HG02759 (cell line): ENCODE measurements at regions not wholly inside any gene's neighbourhood (a gene's known extent, or its start where the extent isn't known, plus 50 kb on each side); places are given as distances from the start of the nearest gene placed in this dataset.

Source experiments
- ATAC-seq: cut with Tn5 transposase; IDR thresholded peaks from one replicate; pipeline ENCODE4 v1.9.1; 2021; ENCODE audit warnings: mild to moderate bottlenecking, moderate library complexity; ENCODE audit not compliant: unreplicated experiment

DNA sequence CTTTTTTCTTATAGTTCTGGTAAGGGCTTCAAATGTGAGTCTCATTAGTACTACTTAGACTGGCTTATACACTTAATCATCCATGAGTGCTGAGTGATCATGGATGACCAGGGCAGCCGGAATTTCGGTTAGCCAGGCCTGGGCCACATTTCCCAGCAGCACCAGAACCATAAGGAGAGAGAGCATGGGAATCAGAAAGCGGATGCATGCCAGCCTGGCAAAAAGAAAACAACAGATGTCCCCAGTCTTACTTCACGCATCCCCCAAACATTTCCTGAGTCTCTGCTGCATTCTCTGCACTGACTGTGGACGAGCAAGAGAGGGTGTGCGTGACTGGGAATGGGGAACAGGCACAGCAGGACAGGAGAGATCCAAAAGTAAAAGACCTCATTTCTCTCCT lies 371.1 kb upstream of the ZNF608 start:
- no peak for ATAC-seq

DNA sequence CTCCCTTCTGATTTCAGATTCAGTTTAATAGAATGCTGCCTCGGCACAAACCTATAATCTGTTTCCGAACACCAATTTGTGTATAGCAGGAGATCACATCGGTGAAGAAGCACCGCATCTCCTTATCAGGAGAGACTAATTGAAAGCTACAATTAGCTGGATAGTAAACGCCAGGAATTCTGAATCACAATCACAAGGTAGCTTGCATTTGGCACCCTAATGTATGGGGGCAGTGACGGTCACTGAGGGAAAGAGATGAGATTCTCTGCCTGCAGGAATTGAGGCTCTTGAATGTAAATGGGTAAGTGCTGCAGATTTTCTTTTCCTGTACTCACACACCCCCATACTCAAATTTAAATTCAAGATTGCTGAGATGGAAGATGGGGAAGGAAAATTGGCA lies 373.6 kb upstream of the ZNF608 start:
- no peak for ATAC-seq

DNA sequence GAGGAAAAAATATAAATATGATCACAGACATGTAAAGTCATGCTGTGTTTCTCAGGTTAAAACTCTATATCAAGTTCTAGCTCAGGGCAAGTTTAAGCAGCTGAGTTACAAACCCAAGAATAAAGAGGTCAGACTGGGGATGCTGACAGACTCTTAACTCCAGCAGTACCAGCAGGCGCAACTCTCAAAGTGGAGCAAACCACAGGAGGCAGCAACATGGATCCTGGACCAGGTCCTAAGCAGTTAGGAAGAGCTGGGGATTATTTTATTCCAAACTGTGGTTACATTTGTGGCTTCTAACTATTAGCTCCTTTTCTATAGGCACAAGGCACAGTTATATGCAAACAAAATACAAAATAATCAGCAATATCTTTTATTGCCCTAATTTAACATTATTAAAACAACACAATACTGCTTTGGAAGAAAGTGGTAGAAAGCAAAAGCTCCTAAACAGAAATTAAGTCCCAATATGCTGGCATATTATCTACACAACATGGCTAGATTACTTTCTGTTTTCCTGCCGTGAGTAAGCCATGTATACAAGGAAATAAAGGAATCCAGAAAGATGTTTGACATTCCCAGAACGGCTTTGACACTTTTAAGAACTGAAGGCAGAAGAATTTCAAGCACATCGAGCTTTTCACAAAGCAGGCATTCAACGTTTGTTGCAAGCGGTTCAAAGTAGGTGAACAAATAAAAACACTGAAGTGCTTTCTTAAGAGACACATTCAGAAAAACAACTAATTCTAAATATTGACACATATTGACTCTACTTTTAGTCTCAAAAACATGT lies 378.8 kb upstream of the ZNF608 start:
- ATAC-seq, result no peak

DNA sequence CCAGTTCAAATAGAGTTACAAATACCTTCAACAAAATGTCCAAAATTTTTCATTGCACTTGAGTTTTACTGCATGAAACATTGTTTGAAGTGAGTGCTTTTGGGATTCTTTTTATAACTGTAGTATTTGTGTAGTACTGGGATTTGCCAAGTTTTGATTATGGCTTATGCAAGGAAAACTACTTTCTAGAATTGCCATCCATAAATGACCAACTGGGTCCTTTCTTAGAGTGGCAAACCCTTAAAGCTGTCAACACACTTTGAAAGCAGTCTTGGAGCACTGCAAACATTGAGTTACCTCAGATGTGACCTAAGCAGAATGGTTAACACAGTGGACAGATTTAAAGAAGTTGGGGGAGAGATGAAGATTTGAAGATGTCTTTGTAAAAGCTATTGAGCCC lies 379.6 kb upstream of the ZNF608 start:
- no peak for ATAC-seq

DNA sequence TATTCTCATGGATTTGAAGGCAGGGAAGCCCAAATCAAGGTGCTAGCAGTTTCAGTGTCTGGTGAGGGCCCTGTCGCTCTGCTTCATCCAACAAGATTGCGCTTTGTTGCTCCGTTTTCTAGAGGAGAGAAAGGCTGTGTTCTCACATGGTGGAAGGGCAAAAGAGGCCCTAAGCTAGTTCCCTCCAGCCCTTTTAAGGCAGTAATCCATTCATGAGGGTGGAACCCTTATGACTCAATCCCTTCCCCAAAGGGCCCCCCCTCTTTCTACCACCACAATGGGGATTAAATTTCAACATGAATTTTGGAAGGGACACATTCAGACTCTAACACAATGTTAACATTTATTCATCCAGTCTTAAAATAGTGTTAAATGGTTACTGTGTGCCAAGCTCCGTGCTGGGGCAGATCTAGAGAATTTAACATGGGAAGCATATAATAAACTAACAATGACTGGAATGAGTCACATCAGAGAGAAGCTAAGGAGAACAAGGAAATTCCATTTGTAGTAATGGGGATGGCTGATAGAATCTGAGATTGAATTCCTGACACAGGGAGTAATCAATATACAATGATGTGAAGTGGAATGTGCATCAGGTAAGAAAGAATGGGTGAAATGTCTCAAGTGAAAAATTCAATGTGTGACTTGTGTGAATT lies 382.8 kb upstream of the ZNF608 start:
- no peak for ATAC-seq

DNA sequence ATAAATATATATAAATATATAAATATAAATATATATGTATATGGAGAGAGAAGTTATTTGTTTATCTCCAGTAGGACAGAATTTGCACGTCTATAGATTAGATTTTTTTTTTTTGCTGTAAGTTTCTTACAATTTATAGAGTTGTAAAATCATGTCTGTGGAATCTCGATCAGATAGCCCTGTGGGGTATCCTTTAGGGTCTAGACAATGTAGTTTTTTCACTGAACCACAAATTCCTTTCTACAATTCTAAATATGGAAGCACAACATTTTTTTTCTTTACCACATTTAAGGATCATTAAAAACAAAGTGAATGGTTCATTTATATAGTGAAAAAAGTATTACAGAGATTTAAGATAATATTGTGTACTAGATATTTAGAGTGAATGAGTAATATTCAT lies 384.2 kb upstream of the ZNF608 start:
- no peak for ATAC-seq

DNA sequence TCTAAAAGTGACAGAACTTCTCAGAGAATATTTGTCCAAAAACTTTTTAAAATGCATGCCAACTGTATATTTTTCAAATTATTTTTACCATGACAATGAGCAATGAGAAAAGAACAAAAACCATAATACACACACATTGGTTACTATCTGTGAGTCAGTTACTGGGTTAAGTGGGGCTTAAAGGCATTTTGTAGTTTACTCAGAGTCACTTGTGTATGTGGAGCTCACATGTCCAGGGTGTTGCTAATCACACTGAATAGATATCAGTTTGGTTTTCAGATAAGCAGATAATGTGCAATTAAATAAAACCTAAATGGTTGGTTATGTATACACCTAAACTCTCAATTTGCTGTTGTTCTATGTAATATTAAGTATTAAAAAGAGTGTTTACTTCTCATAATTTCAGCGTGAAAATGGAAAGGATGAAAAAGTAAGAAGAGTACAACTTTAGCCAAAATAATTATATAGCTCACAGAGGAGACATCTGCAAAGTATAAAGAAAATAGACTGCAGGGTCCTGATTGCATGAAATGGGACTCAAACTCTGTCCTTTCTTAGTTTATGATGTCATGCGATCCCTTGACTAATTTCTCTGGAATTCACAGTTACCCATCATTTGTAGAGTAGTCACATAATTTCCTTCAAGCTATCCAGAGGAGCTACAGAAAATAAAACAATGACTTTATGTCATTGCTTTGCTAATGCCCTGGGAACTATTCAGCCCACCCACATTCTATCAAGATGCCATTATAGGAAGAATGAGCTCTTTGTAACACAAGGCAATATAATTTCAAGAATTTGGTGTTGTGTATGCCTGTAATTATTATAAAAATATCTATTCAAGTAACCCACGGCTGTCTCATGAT lies 388.0 kb upstream of the ZNF608 start:
- ATAC-seq, result no peak

DNA sequence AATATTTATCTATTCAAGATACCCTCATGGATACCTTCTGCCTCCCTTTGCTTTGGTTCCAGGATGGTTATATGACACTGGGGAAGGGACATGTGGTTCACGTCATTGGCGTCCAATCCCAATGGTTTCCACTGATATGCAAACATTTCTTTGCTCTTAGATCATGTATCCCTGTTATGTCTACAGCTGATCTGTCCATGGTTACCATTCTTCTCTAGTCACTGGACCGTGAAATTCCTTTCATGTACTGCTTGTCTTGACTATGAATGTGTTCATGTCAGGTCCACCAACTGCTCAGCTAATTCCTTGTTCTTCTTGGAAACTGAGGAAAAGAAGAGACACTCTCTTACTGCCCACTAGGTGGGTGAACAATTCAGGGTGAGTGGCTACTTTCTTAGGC lies 391.1 kb upstream of the ZNF608 start:
- no peak for ATAC-seq

DNA sequence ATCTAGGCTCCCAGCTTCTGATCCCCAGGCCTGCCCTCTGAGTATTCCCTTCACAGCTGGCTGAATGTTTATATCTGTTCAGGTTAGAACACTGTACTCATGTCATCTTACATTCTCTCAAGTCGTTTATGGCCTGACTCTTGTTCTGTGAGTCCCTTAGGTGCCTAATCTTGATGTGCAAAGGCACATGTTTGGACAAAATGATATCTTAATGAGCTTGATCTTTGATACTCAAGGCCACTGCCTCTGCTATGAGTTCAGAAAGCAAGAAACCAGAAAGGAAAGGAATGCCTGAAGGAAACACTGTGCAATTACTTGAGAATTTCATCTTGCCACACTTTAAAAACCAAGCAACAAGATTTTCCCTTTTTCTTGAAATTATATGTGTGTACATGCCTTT lies 391.8 kb upstream of the ZNF608 start:
- ATAC-seq, result no peak

DNA sequence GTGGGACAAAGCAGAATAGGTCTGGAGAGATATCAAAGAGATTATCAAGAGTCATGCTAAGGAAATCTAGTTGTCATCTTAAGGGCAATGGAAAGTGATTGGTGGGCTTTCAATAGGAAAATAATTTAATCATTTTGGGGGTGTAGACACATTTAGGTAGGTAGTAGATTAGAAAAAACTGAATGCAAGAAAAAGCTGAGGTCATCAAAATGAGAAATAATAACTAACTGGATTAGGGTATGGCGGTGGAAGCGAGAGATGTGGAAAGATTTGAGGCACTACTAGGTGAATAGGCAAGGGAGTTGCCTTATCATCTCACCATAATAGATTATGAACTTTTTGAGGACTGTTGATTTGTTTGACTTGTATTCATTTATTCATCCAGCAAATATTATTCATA lies 393.2 kb upstream of the ZNF608 start:
- ATAC-seq, result no peak

DNA sequence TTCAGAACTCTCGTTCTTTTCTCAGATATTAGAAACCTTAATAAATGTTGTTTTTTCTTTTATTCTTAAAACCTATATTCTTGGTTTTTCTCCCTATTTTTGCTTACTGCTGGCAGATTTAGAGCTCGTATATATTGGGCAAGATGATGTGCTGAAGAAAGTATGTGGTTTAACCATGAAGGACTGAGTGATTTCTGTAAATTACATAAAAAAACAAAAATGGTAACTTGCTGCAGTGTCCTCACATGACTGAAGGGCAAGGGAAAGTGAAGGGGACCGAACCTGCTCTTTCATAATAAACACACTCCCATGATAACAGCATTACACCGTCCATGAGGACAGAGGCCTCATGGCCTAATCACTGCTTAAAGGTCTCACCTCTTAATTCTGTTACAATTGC lies 393.8 kb upstream of the ZNF608 start:
- no peak for ATAC-seq

DNA sequence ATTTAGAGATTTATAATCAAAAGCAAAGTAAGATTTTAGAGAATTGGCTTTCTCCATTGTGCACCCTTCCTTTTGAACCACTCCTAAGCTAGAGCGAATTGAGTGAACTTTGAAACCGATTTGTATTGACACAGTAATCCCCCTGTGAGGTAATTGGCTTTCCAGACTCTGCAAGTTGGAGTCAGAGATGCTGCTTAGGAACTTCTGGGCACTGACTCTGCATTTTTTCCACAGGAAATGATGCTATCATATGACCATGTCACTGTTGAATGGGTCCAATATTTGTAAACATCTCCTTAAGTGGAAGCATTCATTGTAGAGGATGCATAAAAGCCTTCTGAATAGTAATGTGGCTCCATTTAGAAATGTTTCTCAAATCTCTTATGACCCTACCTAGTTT lies 394.4 kb upstream of the ZNF608 start:
- ATAC-seq, result no peak

DNA sequence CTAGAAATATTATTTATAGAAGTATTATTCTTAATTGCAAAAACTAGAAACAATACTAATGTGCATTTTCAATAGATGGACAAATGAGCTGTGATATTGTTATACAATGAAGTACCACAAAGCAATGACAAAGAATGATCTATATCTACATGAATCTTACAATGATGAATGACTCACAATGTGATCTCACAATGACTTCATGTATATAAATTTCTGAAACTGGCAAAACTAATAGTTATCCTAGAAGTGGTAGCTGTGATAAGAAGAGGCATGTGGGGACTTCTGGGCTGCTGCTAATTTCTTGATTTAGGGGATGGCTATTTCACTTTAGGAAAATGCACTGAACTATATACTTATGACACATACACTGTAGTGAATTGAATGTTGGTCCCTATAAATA lies 396.0 kb upstream of the ZNF608 start:
- ATAC-seq, result peak; percentile 71

DNA sequence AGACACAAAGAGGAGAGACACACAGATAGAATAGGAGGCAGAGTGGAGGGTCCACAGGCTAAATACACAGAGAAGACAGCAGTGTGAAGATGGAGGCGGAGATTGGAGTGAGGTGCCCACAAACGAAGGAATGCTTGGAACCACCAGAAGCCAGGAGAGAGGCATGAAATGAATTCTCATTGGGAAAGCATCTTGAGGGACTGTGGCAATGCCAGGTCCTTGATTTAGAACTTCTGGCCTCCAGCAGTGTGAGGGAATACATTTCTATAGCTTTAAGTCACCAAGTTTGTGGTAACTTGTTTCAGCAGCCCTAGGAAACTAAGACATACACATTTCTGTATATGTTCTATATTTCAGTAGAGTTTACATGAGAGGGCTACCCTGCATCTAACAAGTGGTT lies 396.6 kb upstream of the ZNF608 start:
- no peak for ATAC-seq

DNA sequence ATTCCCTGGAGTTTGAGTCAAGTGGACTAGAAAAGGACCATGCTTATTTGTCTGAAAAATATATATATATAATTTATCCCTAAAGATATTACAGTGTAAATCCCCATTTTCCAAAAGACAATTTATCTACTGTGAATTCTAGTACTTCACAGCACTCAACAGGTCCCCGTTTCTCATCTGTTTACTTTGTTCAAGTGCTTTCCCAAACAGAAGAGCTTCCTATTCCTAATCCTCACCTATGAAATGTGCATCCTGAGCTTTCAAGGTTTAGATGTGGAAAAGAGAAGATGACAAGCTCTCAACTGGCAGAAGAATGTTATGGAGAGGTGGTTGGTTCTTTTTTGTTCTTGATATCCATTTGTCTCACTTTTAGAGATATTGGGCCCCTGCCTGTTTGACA lies 401.6 kb upstream of the ZNF608 start:
- ATAC-seq, result no peak

DNA sequence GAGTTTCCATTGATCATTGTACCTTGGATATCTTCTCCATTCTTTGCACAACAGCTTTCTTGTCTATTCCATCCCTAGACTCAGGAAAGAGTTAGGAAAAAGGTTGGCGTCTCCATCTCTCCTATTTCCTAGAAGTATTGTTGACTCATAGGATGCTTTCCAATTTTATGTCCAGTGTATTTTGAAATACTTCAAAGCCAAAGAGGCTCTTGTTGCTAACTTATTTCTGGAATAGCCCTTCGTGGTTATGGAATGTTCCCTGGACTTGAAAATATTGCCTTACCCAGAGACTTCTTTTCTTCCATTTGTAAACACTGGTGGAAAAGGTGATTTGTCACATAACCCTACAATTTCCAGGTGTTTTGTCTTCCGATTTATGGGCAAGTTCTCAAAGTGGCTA lies 402.3 kb upstream of the ZNF608 start:
- no peak for ATAC-seq

DNA sequence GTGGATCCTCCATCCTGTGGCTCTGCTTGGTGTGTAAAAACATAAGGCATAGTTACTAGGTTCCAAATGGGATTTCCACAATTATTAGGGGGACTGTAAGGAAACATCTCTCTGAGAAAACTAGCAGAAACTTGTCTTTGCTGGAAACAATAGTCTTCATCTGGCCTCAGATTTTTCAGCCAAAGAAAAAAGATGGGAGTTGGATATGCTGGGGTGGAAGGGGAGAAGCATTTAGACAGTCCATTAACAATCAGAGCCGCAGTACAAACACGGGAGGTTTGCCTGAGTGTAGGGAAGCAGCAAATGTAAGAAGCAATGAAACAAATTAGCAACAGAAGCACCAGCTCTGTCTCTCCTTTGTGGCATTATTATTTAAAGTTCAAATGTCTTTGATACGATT lies 402.7 kb upstream of the ZNF608 start:
- ATAC-seq, result no peak

DNA sequence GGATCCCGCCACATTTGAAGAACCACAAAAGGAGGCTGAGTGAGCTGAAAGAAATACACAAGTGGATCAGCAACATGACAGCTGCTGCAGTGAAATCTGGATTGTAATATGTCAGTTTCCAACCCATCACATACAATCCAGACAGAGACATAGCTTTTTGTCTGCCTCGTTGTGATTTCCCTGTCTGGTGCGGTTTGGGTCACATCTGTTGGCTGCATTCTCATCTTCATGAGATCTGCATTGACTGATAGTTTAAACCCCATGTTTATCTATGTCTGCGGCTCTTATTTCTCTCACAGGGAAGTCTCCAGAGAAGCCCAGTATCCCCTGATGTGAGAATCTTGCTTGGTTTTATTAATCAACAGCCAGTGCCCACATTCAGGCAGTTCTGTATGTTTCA lies 403.1 kb upstream of the ZNF608 start:
- ATAC-seq, result no peak

DNA sequence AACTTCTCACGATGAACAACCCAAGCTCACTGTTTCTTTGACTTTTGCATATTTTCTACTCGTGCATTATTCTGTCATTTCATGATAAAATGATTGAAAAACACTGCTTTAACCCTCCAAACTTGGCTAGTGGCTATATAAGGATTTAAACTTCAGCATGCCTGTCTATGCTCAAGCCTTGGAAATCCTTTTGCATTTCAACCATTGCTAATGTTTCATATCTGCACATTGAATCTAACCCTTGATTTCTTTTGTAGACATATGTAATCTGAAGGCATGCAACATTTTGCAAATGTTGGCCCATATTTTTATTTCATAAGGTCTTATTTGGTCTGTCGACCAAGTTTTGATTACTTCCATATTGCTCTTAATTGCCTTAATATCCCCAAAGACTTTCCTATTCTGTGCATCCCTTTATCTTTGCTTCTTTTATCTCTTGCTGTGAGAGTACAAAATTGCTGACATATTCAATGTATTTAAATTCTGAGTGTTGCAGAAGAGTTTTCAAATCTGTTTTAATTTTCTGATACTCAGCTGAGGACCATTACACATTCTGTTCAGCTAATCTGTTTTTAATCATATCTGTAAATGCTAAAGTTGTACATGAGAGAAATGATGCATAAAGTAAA lies 403.7 kb upstream of the ZNF608 start:
- no peak for ATAC-seq

DNA sequence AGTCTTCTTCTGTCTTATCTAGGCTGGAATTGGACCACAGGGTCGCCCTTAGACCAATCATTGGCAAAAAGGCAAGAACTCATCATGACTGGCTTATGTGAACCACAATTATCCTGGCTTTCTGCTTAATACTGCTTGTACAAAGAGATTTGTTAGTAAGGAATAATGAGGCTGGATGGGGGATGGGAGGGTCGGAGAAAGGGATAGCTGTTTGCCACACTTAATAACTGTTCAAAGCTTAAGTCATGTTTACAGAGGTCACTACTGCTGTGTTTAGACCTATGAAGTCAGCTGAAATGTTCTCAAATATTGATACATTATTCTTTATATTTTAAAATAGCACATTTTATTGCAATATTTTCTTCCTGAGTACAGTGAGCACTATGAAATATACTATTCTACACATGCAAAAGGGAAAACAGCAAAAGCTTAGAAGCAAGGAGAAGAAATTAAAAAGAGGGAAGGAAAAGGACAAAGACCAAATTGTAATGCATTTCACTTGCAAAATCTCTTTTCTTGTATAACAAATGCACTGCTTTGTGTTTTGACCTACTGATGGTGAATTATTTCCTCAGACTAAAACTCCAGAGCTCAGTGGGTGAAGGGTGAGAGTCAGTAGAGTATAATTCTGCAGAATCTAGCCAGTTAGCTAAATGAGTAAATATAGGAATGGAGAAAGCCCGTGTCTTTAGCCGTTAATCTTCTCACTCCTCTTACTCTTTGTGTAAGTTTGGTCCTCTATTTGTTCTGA lies 404.9 kb upstream of the ZNF608 start:
- ATAC-seq, result peak; percentile 13

DNA sequence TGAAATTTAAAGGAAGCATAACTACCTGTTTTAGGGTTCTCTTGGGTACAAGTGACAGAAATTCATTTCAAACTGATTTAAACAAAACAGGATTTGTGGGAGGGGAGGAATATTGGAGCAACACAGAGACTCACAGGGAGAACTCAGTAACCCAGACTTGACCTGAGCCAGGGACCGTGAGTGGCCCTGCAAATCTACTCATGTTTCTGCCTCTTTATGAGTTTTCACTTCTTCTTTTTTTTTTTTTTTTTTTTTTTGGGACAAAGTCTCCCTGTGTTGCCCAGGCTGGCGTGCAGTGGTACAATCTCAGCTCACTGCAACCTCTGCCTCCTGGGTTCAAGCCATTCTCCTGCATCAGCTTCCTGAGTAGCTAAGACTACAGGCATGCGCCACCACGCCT lies 405.6 kb upstream of the ZNF608 start:
- ATAC-seq, result peak; percentile 45
